Sigmoid colon (tissue), 6 donors: ENCODE measurements at regions not wholly inside any gene's neighbourhood (a gene's known extent, or its start where the extent isn't known, plus 50 kb on each side); places are given as distances from the start of the nearest gene placed in this dataset.

Experiments used
- DNase-seq: peaks from one replicate; pipeline ENCODE4 v3.0.0-alpha.2; 2019
- H3K27ac ChIP-seq, 4 donors: fragments of 200-600 bp; sonication (generic); one replicate each; pipeline ENCODE4 v1.5.1; 2016 to 2019; ENCODE audit warnings: mild to moderate bottlenecking in 1 of 4
- H3K27me3 ChIP-seq, 3 donors: fragments of 200-600 bp; sonication (generic); one replicate each; pipeline ENCODE4 v1.5.1; 2019; ENCODE audit warnings: mild to moderate bottlenecking in 1 of 3
- H3K36me3 ChIP-seq, 4 donors: fragments of 200-600 bp; sonication (generic); one replicate each; pipeline ENCODE4 v1.5.1; 2016 to 2019
- H3K4me1 ChIP-seq, 4 donors: fragments of 200-600 bp; sonication (generic); one replicate each; pipeline ENCODE4 v1.5.1; 2017 to 2019
- H3K4me3 ChIP-seq, 4 donors: fragments of 200-600 bp; sonication (generic); one replicate each; pipeline ENCODE4 v1.5.1; 2017 to 2019; ENCODE audit warnings: mild to moderate bottlenecking in 2 of 4, moderate library complexity in 1 of 4
- H3K9me3 ChIP-seq, 4 donors: fragments of 200-600 bp in 3 of 4; sonication (generic) in 3 of 4; one replicate each; pipeline versions ENCODE4 v1.5.1 to v1.6.1; 2013 to 2019
- EP300 ChIP-seq, 4 donors: sonication (generic); formaldehyde crosslinking; IDR thresholded peaks; one replicate each; pipeline ENCODE4 v1.6.1; 2017; ENCODE audit warnings: antibody characterized with exemption in 4 of 4
- POLR2A ChIP-seq, 2 donors: fragments of 450-650 bp; IDR thresholded peaks; one replicate each; pipeline ENCODE4 v1.6.1; 2016; ENCODE audit warnings: antibody characterized with exemption in 2 of 2, mild to moderate bottlenecking in 2 of 2, moderate library complexity in 2 of 2
- POLR2AphosphoS5 ChIP-seq, 4 donors: sonication (generic); formaldehyde crosslinking; IDR thresholded peaks; one replicate each; pipeline ENCODE4 v1.6.1; 2017; ENCODE audit warnings: antibody characterized with exemption in 4 of 4
- WGBS, 2 donors: extraction: QIAGEN DNeasy Blood & Tissue Kit; methylation state at CpG; one replicate each; pipeline ENCODE4 v1.1.7; 2013; 5-methylcytosine and 5-hydroxymethylcytosine counted together
- intact Hi-C: fragments of 100-400 bp; cut with DNase I; formaldehyde crosslinking; loops from one replicate; pipeline ENCODE4 v1.15.1; 2023
- TF ChIP-seq, protein P1 (sequence below), 4 experiments: fragments of 450-650 bp in 3 of 4; fragments of 200-600 bp in 1 of 4; IDR thresholded peaks; one replicate each; pipeline ENCODE4 v1.5.1; 2016 to 2019; ENCODE audit warnings: antibody characterized with exemption in 4 of 4, mild to moderate bottlenecking in 3 of 4, moderate library complexity in 2 of 4
- donor health status: healthy with polysubstance abuse.
- donor health status: healthy.

- H3K9me3 ChIP-seq: no peaks in the 10 kb centered on the region
- intact Hi-C loops: no loop called here
- no peaks in the 10 kb centered on the region for H3K4me1 ChIP-seq
- 93% methylated on average over 2 of the region's 2 CpGs for WGBS, 2 donors
- no peak overlapping the region for H3K27ac ChIP-seq
- H3K27me3 ChIP-seq: no peaks in the 10 kb centered on the region
- DNase-seq: no peak
- no peaks in the 10 kb centered on the region for H3K36me3 ChIP-seq
- no peak overlapping the region for H3K4me3 ChIP-seq
- TF ChIP-seq POLR2AphosphoS5 (IDR thresholded peaks at IDR 0.05) (no peak), POLR2A (IDR thresholded peaks at IDR 0.05) (no peak), EP300 (IDR thresholded peaks at IDR 0.05) (no peak)
- TF ChIP-seq, protein P1, sequence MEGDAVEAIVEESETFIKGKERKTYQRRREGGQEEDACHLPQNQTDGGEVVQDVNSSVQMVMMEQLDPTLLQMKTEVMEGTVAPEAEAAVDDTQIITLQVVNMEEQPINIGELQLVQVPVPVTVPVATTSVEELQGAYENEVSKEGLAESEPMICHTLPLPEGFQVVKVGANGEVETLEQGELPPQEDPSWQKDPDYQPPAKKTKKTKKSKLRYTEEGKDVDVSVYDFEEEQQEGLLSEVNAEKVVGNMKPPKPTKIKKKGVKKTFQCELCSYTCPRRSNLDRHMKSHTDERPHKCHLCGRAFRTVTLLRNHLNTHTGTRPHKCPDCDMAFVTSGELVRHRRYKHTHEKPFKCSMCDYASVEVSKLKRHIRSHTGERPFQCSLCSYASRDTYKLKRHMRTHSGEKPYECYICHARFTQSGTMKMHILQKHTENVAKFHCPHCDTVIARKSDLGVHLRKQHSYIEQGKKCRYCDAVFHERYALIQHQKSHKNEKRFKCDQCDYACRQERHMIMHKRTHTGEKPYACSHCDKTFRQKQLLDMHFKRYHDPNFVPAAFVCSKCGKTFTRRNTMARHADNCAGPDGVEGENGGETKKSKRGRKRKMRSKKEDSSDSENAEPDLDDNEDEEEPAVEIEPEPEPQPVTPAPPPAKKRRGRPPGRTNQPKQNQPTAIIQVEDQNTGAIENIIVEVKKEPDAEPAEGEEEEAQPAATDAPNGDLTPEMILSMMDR (IDR thresholded peaks at IDR 0.05): no peak
These were observed 1276.9 kb upstream of the TENM3 start for GRCh38 chr4:180966312-180966711.

GRCh38 chr4:180967936-180968335 lies 1275.3 kb upstream of the TENM3 start:
- WGBS, 2 donors: 60 to 77% methylated on average over 3 of the region's 3 CpGs
- TF ChIP-seq POLR2A (IDR thresholded peaks at IDR 0.05) (no peak), EP300 (IDR thresholded peaks at IDR 0.05) (no peak), POLR2AphosphoS5 (IDR thresholded peaks at IDR 0.05) (no peak)
- TF ChIP-seq, protein P1 (IDR thresholded peaks at IDR 0.05): no peak
- Histone ChIP-seq H3K4me3 (no peak overlapping the region), H3K36me3 (no peaks in the 10 kb centered on the region), H3K27ac (no peak overlapping the region), H3K9me3 (no peaks in the 10 kb centered on the region), H3K27me3 (no peaks in the 10 kb centered on the region), H3K4me1 (no peaks in the 10 kb centered on the region)
- intact Hi-C loops: no loop called here
- DNase-seq: no peak

DNA sequence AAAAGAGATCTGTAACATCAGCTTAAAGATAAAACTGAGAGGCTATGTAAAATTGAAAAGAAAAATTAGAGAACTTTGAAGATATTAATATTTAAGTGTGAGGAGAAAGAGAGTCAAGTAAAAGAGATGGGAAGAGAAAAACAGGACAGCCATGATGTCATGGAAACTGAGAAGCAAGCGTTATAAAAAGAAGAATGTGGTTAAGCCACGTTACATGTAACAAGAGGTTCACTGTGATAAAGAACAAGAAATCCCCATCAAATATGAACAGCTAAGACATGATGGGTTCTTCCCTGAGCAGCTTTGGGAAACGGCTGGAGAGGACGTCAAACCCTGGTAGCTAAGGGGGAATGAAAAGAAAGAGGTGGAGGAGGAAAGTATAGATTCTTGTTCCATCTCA lies 1269.3 kb upstream of the TENM3 start:
- WGBS, 2 donors: 77 to 79% methylated on average over 4 of the region's 4 CpGs

DNA sequence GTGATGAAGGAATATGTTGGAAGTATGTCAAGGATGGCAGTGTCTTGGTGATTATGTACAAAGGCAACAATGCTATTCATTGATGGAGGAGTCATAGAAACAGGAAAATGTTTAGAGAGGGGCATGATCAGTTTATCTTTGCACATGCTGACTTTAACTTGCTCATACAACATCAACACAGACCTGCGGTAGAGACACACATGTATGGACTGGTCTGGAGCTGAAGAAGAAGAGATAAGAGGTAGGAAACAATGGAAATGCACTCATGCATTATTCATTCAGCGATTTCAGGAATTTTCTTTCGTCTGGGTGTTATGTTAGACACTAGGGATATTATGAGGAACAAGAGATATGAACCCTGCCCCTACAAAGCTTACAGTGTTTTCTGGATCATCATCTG lies 1252.3 kb upstream of the TENM3 start:
- no peaks in the 10 kb centered on the region for H3K36me3 ChIP-seq
- intact Hi-C loops: no loop called here
- H3K4me3 ChIP-seq: no peak overlapping the region
- H3K27ac ChIP-seq: no peak overlapping the region
- H3K9me3 ChIP-seq: peaks cover 0 to 3% (median 0%) of the 10 kb centered on the region in 4 donors
- H3K4me1 ChIP-seq: no peaks in the 10 kb centered on the region
- no peak for DNase-seq
- no peaks in the 10 kb centered on the region for H3K27me3 ChIP-seq
- 82 to 87% methylated on average over 3 of the region's 3 CpGs for WGBS, 2 donors
- TF ChIP-seq POLR2A (IDR thresholded peaks at IDR 0.05): no peak
- TF ChIP-seq POLR2AphosphoS5 (IDR thresholded peaks at IDR 0.05): no peak
- no peak for TF ChIP-seq EP300 (IDR thresholded peaks at IDR 0.05)

More for the DNA sequence above, 1269.3 kb upstream of the TENM3 start:
- Histone ChIP-seq H3K4me3 (no peak overlapping the region), H3K27ac (no peak overlapping the region), H3K4me1 (no peaks in the 10 kb centered on the region), H3K36me3 (no peaks in the 10 kb centered on the region), H3K9me3 (no peaks in the 10 kb centered on the region), H3K27me3 (no peaks in the 10 kb centered on the region)
- TF ChIP-seq POLR2AphosphoS5 (IDR thresholded peaks at IDR 0.05): no peak
- no peak for TF ChIP-seq EP300 (IDR thresholded peaks at IDR 0.05)
- TF ChIP-seq, protein P1 (IDR thresholded peaks at IDR 0.05): no peak
- TF ChIP-seq POLR2A (IDR thresholded peaks at IDR 0.05): no peak
- no peak for DNase-seq
- intact Hi-C loops: no loop called here

GRCh38 chr4:180993244-180993836 lies 1249.9 kb upstream of the TENM3 start:
- Histone ChIP-seq H3K4me3 (no peak overlapping the region), H3K4me1 (no peaks in the 10 kb centered on the region), H3K27ac (no peak overlapping the region), H3K27me3 (no peaks in the 10 kb centered on the region), H3K9me3 (peaks cover 0 to 3% (median 0%) of the 10 kb centered on the region in 4 donors), H3K36me3 (no peaks in the 10 kb centered on the region)
- DNase-seq: no peak
- WGBS, 2 donors: 29 to 40% methylated on average over 1 of the region's 1 CpG
- intact Hi-C loops: no loop called here
- no peak for TF ChIP-seq POLR2AphosphoS5 (IDR thresholded peaks at IDR 0.05)
- no peak for TF ChIP-seq EP300 (IDR thresholded peaks at IDR 0.05)
- TF ChIP-seq, protein P1 (IDR thresholded peaks at IDR 0.05): no peak
- no peak for TF ChIP-seq POLR2A (IDR thresholded peaks at IDR 0.05)
